Mesenteric fat pad (tissue), 1 donor: ENCODE measurements at regions not wholly inside any gene's neighbourhood (a gene's known extent, or its start where the extent isn't known, plus 50 kb on each side); places are given as distances from the start of the nearest gene placed in this dataset.
A peak's percentile ranks its signal among the peaks of the same experiment; 100 is the strongest.
"Not testable (repeated sequence)": the region's sequence is repeated elsewhere in the genome, so short reads cannot be mapped to it uniquely, and the experiment has no call there.

Experiments
- DNase-seq: peaks from one replicate; pipeline ENCODE4 v3.0.0-alpha.2; 2020; ENCODE audit warnings: low spot score
- donor health status: DM: yes; HTN: yes; CAD: no.

DNA sequence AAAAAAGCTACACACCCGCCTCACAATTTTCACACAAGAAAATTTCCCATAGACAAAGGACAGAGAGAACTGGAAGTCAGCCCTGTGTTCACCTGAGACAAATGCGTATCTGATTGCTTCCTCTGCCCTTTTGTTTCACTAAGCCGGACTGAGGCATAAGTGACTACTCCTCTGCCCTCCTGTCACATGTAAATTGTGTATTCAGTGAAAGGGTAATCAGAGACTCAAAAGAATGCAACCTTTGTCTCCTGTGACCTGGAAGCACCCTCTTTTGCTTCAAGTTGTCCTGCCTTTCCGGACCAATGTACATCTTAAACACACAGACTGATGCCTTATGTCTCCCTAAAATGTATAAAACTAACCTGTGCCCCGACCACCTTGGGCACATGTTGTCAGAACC, 483.8 kb upstream of the EYS start:
- no peak for DNase-seq

DNA sequence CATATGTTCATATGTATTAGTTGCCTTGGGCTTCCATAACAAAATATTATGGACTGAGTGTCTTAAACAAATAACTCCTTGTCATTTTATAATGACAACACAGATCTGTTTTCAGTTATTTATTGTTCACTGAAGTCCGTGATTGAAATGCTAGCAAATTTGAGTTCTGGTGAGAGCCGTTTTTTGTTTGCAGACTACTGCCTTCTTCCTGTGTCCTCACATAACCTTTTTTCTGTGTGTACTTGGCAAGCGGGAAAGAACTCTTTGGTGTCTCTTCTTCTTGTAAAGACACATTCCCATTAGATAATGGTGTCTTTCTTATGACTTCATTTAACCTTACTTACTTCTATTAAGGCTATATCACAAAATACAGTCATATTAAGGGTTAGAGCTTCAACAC, 482.9 kb upstream of the EYS start:
- DNase-seq, result no peak

DNA sequence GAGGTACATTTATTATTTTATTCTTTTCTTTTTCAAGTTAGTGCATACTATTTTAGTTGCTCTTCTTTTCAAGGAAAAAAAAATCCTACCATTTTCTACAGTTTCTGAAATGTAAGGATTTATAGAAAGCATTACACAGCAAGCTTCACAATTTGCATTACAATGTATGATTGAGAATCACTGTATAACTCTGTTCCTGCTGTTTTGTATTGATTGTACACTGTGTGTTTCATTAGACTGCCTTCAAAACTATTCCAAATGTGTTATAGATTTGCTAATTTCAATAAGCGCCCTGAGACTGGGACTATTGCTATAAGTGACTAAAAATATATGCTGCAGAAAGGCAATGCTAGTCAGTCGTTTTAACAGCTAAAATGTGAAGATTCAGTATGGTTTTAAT, 479.7 kb upstream of the EYS start:
- DNase-seq, result no peak

DNA sequence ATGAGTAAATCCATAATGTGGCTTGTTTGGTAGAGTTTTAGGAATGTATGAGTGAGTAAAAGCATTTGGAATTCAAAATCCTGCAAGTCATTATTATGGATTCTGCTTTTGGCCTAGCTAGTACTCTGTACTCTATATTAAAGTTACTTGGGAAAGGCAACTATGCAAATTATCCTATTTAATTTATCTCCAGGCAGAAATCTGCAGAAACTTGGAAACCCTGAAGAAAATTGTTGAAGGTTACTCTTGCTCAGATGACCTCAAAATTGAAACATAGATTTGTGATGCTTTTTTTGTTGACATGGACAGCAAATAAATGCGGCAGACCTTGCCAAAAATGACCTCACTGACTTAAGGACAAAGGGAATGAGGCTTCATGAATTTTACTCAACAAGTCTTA, 477.1 kb upstream of the EYS start:
- DNase-seq, result no peak

DNA sequence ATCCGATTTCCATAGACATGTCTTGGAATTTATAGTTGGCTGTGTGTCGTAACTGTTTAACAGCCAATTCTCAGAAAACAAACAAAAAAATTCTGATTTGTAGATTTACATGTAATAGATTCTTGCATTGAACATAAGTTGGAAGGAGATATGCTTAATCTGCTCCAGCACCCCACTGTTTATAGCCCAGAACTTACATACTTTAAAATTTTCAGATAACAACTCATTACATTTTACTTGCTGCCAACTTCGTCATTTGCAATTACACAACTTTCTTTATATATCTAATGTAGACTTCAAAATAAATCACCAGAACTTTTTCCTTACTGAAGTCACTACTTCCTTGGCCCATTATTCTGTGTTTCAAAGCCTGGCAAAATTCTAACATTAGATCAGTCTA, 472.3 kb upstream of the EYS start:
- DNase-seq, result no peak

DNA sequence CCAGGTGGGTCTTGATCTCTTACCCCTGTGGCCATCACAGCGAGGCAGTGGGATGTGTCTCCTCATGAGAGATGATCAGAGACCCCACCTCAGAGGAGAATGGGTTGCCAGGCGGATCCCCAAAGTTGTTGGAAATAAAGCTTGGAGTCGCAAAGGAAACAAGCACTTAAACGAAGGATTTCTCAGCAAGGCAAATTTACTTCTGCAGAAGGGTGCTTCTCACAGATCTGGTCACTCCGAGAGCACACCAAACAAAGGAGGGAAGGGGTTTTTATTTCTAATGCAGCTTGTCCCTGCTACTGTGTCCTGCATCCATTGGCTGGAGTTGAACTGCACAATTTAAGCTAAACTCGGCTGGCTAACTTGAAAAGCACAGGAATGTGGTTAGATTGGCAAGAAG, 466.6 kb upstream of the EYS start:
- DNase-seq, result no peak

DNA sequence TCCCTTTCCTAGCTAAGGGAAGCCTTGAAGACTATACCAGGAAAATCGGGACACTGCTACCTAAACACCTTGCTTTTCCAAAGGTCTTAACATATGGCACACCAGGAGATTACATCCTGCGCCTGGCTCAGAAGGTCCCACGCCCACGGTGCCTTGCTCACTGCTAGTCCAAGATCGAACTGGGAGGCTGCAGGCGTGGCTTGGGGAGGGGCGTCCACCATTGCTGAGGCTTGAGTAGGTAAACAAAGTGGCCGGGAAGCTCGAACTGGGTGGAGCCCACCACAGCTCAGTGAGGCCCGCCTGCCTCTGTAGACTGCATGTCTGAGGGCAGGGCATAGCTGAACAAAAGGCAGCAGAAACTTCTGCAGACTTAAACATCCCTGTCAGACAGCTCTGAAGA, 459.7 kb upstream of the EYS start:
- not testable (repeated sequence) for DNase-seq

DNA sequence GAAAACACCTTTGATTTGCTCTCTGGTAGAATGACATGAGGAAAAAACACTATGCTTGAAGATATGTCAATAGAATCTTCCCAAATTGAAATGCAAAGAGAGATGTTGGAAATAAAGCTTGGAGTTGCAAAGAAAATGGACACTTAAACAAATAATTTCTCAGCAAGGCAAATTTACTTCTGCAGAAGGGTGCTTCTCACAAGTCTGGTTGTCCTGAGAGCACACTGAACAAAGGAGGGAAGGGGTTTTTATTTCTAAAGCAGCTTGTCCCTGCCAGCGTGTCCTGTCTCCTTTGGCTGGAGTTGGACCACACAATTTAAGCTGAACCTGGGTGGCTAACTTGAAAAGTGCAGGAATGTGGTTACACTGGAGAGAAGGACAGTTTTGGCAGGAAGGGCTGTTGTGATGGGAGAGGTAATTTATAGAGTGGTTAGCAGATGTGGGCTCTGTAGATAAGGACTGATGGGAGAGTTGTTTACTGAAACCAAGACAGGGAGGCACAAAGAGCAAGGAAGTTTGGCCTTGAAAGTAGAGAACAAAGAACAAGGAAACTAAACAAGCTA, 454.6 kb upstream of the EYS start:
- no peak for DNase-seq

DNA sequence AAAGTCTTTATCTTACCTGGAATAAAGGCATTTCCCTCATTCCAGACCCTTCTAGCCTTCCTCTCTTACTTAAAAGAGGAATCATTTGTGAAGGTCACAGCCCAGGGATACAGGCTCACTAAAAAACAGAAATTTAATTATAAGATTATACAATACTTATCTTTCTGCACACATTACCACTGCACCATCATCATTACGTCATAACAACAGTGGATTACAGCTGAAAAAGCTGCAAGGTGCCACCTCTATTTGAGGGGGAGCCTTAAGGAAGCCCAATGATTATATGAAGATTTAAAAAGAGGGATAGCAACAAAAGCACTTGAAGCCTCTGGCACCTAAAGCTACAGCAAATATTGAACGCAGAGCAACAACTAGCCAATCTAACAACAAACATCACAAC, 452.9 kb upstream of the EYS start:
- DNase-seq, result no peak

DNA sequence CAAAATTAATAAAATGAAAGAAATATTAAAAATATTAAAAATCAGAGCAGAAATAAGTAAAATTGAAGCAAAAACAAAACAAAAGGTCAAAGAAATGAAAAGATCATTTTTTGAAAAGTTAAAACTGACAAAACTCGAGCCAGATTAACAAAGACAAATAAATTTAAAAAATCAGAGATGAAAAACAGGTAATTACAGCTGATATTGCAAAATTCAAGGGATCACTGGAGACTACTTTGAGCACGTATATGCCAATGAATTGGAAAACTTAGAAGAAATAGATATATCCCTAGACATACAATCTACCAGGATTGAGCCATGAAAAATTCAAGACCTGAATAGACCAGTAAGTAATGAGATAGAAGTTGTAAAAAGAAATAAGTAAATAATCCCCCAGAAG, 446.2 kb upstream of the EYS start:
- no peak for DNase-seq

DNA sequence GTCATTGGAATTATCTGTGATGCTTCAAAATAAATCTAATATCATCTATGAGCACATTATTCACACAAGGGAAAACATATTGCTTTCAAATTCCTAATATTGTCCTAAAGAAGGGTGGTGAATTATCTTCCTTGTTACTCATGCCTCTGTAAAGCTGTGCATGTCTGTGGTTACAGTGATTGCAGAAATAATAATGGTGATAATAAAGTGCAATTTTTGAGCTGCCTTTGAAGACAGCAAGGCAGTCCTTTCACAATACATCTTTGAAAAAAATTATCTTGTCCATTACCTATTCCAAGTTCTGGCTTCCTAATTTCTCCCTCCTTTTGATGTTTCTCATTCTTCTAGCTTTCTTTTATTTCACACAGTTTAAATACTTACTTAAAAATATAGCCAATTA, 442.1 kb upstream of the EYS start:
- DNase-seq, result no peak

DNA sequence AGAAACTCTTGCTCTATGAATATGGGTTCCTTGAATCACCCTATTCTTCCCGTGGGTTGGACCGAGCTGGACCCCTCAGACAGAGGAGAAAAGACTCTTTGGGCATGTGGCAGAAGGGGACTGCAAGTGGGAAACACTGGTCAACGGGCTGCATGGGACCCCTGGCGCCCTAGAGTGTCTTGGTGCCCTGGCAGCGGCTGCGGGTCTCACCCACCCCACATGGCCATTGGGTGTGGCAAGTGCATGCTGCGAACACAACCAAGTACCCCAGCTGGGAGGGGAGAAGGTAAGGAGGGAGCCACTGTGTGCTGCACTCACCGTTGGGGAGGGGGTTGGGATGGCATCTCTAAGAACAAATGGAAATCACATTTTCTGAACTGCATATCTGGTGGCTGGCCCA, 438.8 kb upstream of the EYS start:
- no peak for DNase-seq

DNA sequence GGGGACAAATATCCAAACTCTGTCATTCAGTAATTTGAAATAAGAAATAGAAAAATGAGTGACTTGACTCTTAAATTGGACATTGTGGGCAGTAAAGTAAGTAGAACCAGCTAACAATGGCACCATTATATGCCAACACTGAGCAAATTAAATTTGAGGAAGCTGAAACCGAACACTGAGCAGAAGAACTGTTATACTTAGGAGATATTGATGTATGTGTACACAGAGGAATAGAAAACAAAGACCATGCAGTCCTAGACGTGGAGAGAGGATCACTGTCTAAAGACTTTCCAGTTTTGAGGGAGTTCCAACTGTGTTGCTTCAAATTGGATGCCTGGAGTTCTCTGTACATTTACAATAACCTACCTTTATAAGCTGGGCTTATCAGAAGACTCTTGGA, 427.0 kb upstream of the EYS start:
- DNase-seq, result no peak

DNA sequence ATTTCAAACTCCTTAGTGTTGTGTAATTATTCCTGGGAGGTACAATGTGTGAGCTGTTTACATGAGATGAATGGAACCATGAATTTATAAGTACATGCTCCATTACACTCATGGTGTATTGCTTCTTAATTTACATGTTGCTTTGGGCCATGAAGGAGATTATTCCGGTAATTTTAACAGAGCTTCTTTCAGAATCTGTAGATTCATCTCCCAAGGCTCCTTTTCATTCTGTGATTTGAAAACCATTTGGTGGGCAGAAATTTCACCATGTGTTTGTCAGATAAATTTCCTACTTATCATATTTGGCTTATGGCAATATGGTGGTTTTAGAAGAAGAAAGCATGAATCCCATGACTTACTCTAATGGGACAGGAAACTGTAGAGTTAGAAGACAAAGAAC, 421.6 kb upstream of the EYS start:
- no peak for DNase-seq

DNA sequence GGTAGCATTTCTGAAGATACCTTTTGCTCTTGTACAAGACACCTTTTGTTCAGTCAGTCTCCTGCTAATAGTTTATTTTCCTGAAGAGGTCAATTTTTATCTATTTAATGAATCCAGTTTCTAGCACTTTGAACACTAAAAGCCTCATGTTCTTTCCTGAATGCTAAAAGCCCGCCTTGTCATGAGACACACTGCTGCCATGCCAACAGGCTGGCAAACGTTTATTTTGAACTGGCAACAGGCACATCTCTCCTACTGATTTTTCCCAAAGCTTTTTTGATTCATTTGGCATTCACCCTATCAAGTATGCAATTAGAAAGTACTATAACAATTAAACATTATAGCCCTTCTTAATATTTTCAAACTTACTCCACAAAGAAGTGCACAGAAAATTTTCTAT, 421.2 kb upstream of the EYS start:
- DNase-seq, result no peak

DNA sequence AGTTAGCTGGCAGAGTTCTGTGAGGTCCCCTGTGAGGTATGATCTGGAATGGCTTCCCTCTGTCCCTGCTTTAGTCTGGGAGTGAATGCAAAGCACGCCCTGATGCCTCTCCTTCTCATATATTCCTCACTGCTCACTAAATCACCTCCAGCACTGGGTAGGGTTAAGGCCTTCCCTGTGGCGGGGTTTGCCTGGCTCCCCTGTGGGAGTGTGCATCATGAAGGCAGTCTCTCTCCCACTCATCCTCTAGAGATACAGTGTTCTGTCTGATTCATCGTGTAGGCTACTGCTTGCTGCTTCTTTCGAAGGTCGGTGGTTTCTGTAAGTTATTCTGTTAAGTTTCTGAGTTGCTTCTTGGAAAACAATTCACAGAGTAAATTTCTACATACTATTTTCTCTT, 420.0 kb upstream of the EYS start:
- DNase-seq, result no peak

DNA sequence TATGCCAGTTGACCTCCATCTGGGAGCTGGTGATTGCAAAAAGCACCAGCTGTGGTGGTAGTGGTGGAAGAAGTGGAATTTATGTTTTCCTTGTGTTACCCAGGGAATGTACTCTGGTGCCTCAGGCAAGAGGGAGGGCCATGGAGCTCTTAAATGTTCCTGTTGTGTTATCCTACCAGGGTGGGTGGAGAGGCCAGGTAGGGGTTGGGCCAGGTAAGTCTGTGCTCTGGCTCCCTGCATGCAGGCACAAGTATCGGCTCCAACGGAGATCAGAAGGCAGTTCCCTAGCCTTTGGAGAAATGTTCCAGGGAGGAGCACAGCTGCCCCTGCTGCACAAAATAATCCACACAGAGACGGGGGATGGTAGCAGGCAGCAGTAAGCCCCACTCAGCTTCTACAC, 419.3 kb upstream of the EYS start:
- DNase-seq, result no peak

DNA sequence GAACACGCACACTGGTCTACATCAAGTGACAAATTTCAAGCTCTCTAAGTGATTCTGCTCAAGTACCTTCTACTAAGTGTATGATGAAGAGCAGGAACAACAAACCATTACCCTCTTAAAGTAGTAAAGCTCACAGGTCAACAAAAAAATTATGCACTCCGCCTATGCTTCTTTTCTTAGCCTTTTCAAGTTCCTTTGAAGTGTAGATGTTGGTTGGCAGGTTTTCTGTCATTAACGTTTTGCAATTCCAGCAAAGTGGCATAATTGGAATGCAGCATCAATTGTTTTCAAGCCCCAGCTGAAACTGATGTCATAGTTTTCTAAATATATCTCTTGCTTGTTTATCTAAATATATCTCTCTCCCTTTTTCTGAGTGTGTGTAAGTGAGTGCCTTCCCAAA, 396.9 kb upstream of the EYS start:
- no peak for DNase-seq

DNA sequence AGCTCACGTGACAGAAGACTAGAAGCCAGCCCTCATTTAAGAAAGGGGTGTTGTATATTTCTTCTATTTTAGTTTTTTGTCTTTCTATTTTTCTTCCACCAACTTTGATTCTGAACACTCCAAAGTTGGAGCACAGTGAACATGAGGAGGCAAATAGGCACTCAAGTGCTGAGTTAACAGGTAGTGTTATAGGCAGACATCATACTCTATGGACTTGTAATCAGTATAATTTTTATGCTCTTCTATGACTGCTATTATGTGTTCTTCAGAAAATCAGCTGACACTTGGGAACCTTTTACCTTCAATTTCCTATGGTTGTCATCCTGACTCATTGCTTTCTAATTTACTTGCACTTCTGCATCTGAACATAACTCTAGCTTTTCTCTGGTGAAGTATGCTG, 396.3 kb upstream of the EYS start:
- DNase-seq, result no peak

DNA sequence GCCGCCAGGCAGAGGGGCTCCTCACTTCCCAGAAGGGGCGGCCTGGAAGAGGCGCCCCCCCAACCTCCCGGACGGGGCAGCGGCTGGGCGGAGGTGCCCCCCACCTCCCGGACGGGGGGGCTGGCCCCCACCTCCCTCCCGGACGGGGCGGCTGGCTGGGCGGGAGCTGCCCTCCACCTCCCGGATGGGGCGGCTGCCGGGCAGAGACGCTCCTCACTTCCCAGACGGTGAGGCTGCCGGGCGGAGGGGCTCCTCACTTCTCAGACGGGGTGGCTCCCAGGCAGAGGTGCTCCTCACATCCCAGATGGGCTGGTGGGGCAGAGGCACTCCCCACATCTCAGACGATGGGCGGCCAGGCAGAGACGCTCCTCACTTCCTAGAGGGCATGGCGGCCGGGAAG, 389.7 kb upstream of the EYS start:
- no peak for DNase-seq

DNA sequence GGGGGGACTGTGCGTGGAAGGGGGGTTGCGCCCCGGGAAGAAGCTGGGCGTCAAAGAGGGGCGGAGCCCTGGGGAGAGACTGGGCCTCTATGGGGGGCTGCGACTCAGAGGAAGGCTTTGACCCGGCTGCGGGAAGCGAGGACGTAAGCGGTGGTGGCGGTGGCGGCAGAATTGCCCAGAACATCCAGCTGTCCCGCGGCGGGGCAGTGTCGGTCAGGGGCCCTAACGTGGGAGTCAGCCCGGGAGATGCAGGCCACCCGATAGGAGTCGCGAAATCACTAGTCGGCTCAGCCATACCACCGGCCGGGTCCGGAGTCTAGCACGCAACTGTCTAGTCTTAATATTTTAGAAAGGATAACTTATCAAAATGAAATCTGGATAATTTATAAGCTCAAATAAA, 387.6 kb upstream of the EYS start:
- DNase-seq, result peak; percentile 85

DNA sequence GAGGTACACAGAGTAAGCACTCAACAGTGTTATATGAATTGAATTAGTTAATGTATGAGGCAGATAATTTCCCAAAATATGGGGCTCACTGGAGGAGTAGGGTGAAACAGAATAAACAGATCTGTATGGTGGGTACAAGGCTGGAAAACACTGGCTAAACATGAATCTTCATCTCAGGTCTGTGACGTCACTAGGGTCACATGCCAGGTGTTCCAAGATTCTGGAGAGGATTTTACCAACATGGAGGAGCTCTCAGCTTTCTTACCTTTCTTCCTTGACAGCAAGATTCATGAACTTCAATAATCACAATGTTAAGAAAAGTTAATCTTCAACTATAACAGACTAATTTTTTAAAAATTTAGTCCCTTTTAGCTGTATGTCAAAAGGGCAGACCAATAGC, 385.3 kb upstream of the EYS start:
- DNase-seq, result not testable (repeated sequence)

DNA sequence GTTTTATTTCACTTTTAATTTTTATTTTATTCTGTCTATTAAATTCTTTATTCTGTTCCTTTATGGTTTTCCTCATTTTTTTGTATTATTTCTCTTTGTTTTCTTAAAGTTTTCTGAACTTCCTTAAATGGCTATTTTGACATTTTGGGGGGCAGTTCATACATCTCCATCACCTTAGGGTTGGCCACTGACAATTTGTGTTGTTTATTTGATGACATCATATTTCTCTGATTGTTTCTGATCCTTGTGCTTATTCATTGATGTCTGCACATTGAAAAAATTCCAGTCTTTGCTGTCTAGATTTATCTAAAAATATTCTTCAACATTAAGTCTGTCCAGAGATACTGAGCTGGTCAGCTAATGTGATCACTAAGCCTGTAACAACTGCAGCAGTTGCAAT, 379.5 kb upstream of the EYS start:
- DNase-seq, result no peak

DNA sequence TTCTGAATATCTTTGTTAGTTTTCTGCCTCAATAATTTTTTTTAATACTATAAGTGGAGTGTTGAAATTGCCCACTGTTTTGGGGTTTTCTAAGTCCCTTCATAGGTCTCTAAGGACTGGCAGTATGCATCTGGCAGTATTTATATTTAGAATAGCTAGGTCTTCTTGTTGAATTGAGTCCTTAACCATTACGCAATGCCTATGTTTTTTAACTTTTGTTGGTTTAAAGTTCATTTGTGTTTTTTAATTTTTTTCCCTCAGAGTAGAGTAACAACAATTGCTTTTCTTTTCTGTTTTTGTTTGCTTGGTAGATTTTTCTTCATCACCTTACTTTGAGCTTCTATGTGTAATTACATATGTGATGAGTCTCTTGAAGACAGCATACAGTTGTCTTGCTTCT, 375.9 kb upstream of the EYS start:
- no peak for DNase-seq
